Stimulated activated CD4-positive, alpha-beta T cell treated with anti-CD3 and anti-CD28 coated beads, TNF-alpha, amount 100 ng/mL, for 1 hour (primary cell): ENCODE measurements at regions not wholly inside any gene's neighbourhood (a gene's known extent, or its start where the extent isn't known, plus 50 kb on each side); places are given as distances from the start of the nearest gene placed in this dataset.
"Not testable (repeated sequence)": the region's sequence is repeated elsewhere in the genome, so short reads cannot be mapped to it uniquely, and the experiment has no call there.

ENCODE experiments used
- DNase-seq, 3 donors: peaks; one replicate each; pipeline ENCODE4 v3.0.0-alpha.2; 2020; ENCODE audit warnings: low read depth in 3 of 3, low spot score in 1 of 3

DNA sequence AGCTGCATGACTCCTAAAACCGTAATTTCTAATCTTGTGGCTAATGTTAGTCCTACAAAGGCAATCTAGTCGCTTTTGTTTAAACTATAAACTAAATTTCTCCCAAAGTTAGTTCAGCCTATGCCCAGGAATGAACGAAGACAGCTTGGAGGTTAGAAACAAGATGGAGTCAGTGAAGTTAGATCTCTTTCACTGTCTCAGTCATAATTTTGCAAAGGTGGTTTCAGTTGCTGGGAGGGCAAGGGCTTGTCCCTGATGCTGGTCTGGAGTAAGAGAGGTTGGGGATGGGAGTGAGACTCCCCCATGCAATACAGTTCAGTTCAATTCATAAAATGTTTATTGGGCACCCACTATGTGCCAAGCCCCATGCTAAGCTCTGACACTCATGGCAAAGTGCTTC, 362.1 kb downstream of the TYW1 start:
- DNase-seq = not testable (repeated sequence)

GRCh38 chr7:67359900-67360299, 363.3 kb downstream of the TYW1 start:
- no peak for DNase-seq

DNA sequence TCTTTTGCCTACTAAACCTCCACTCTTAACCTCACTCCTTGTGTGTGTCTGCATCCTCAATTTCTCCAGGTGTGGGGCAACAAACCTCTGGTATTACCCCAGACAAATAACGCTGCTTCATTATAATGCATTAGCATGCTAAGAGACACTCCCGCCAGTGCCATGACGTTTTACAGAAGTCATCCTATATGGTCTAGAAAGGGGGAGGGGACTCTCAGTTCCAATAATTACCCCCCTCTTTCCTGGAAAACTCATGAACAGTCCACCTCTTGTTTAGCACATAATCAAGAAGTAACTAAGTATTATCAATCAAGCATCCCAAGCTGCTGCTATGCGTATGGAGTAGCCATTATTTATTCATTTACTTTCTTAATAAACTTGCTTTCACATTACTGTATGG, 364.5 kb downstream of the TYW1 start:
- DNase-seq = no peak

- DNase-seq = no peak
Observed at GRCh38 chr7:67364441-67365017, 367.9 kb downstream of the TYW1 start.

- DNase-seq = peak in 2 of 3 donors; percentile 5 to 26
Observed at GRCh38 chr7:67371429-67372305, 375.0 kb downstream of the TYW1 start.

DNA sequence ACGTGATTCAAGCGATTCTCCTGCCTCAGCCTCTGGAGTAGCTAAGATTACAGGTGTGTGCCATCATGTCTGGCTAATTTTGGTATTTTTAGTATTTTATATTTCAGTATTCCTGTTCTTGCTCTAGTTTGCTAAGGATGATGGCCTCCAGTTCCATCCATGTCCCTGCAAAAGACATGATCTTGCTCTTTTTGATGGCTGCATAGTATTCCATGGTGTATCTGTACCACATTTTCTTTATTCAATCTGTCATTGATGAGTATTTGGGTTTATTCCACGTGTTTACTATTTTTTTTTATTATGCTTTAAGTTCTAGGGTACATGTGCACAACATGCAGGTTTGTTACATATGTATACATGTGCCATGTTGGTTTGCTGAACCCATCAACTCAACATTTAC, 376.8 kb downstream of the TYW1 start:
- not testable (repeated sequence) for DNase-seq

GRCh38 chr7:67375427-67375826, 378.8 kb downstream of the TYW1 start:
- DNase-seq = no peak

DNA sequence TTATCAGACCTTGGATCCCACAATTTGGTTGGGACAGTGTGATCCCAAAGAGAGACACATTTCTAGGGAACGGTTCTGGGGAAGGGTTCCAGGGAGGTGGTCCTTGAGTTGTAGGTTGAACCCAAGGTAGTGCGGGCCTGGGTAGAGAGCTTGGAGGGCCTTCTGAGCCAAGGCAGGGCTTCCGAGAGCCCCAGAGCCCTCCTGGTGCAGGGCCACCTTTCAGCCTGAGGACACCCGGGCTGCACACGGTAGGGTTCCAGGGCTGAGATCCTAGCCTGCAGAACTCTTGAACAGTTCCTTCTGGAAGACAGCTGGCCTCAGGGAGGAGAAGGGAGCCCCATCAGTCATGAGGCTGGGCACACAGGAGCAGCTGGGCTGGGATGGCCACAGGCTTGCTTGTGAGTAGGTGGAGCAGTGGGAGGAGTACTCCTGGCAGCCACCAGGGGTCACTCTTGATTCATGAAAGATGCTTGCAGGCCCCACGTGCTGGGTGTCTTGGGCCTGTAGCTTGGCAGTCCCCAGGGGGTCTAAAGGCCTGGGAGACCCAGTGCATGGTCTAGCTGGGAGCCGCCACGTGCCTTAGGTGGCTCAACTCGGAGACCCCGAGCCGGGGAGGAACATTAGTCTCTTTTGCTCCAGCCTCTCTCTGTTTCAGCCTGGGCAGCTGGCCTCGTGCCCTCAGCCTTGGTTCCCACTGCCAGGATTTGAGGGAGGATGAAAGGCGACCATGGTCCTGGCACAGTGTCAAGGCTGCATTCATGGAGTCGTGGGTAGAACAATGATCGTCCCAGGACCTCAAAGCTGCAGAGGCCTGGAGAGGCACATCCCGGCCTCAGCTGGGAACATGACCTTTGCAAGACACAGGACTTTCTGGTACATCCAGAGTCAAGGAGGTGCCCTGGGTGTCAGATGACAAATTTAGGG, 381.6 kb downstream of the TYW1 start:
- DNase-seq = peak in 2 of 3 donors; percentile 5 to 27

- no peak for DNase-seq
Observed at GRCh38 chr7:67380326-67380725, 383.7 kb downstream of the TYW1 start.

DNA sequence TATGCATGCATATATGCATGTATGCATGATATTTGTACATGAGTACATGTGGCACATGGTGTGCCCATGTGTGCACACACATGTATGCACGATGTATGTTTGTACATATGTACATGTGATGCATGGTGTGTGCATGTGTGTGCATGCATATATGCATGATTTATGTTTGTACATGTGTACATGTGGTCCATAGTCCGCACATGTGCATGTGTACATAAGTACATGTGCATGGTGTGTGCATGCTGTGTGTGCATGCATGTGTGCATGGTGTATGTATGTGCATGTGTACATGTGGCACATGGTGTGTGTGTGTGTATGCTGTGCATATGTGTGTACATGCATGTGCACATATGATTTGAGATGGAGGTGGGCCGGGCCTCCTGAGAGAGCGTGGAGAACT, 384.2 kb downstream of the TYW1 start:
- no peak for DNase-seq

GRCh38 chr7:67387851-67388250, 391.2 kb downstream of the TYW1 start:
- no peak for DNase-seq

GRCh38 chr7:67391168-67391567, 394.5 kb downstream of the TYW1 start:
- DNase-seq = no peak

GRCh38 chr7:67392596-67393438, 396.2 kb downstream of the TYW1 start:
- DNase-seq = no peak

DNA sequence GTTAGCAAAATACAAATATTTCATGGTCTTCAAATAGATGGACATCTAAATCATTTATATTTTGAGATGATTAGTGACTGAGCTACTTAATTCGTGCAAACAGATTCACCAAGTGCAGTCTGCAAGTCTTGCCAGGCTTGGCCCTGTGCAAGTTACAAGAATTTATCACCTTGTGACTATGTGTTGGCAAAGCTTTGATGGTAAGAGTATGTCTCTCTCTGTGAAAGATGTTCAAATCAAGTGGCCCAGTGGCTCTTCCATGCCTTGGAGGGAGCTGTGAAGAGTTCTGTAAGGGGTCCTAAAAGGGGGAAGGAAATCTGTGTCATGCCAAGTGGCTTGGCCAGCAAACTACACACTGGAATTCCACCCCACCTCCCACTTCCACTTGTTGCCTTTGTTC, 397.3 kb downstream of the TYW1 start:
- no peak for DNase-seq

- DNase-seq = no peak
Observed at GRCh38 chr7:67398916-67399315, 402.3 kb downstream of the TYW1 start.

- DNase-seq = no peak
Observed at GRCh38 chr7:67401492-67401891, 404.9 kb downstream of the TYW1 start.

DNA sequence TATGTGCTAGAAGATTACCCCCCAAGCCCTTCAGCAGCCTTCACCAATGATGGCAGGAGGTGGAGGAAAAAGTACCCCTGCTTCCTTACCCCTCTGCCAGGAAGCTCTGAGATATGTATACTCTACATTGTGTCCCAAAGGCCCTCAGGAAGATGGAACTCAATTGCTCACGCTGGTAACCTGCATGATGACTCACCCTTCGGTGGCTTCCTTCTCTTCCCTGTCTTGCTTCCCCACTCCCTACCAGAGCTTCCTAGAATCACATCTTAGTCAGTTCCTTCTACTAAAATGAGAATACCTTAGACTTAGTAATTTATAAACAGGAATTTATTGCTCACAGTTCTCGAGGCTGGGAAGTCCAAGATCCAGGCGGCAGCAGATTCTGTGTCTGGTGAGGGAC, 405.6 kb downstream of the TYW1 start:
- no peak for DNase-seq

DNA sequence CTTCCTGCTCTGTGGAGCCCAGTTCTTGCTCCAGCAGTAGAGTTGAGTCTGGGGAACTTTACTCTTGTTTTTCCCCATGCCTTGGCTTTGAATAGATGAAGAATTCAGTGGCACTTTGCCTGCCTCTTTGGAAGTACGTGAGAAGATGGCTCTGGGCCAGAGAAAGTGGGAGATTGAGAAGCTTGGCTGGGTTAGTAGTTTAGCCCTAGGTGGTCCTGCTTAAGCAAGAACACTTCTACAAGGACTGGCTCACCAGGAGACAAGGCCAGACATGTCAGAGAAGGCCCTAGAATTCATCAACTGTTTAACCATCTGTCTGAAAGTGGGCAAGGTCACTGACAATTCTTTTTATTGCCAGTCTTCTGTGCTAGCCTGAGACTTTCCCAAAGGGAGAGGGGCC, 410.3 kb downstream of the TYW1 start:
- no peak for DNase-seq

- no peak for DNase-seq
Observed at GRCh38 chr7:67407392-67408071, 410.9 kb downstream of the TYW1 start.

- no peak for DNase-seq
Observed at GRCh38 chr7:67408109-67408508, 411.5 kb downstream of the TYW1 start.
